GM12874 (cell line): ENCODE measurements at regions not wholly inside any gene's neighbourhood (a gene's known extent, or its start where the extent isn't known, plus 50 kb on each side); places are given as distances from the start of the nearest gene placed in this dataset.

Experiments used
- CTCF ChIP-seq: IDR thresholded peaks from 2 replicates; pipeline ENCODE4 v1.5.1; 2011; ENCODE audit warnings: low read depth, mild to moderate bottlenecking, control low read depth, low read length, moderate library complexity; ENCODE audit not compliant: insufficient read depth

GRCh38 chr2:193796847-193797246 lies 1602.1 kb upstream of the TMEFF2 start:
- no peak for TF ChIP-seq CTCF

GRCh38 chr2:193793914-193794313 lies 1599.2 kb upstream of the TMEFF2 start:
- TF ChIP-seq CTCF = no peak

GRCh38 chr2:193783681-193784080 lies 1588.9 kb upstream of the TMEFF2 start:
- no peak for TF ChIP-seq CTCF

- no peak for TF ChIP-seq CTCF
These were observed 1583.6 kb upstream of the TMEFF2 start for GRCh38 chr2:193778293-193778692.

- no peak for TF ChIP-seq CTCF
These were observed 1582.3 kb upstream of the TMEFF2 start for GRCh38 chr2:193776988-193777387.

- no peak for TF ChIP-seq CTCF
These were observed 1579.4 kb upstream of the TMEFF2 start for GRCh38 chr2:193774166-193774565.

GRCh38 chr2:193751299-193751698 lies 1556.6 kb upstream of the TMEFF2 start:
- TF ChIP-seq CTCF = no peak

- no peak for TF ChIP-seq CTCF
These were observed 1554.8 kb upstream of the TMEFF2 start for GRCh38 chr2:193749485-193749884.
